H1 (cell line): ENCODE measurements at regions not wholly inside any gene's neighbourhood (a gene's known extent, or its start where the extent isn't known, plus 50 kb on each side); places are given as distances from the start of the nearest gene placed in this dataset.

Source experiments
- CBX8 ChIP-seq: fragments of 300-800, 300-1000 bp; sonication (generic); IDR thresholded peaks from 2 replicates; pipeline ENCODE4 v1.7.1; 2016; ENCODE audit warnings: low read depth, low read length, borderline replicate concordance
- CEBPB ChIP-seq: IDR thresholded peaks from 2 replicates; pipeline ENCODE4 v1.6.1; 2012; ENCODE audit warnings: low read depth, low read length
- KDM5A ChIP-seq: fragments of 200-600 bp; IDR thresholded peaks from 2 replicates; pipeline ENCODE4 v1.7.1; 2012; ENCODE audit warnings: mild to moderate bottlenecking, low read length, inconsistent platforms, mixed read lengths
- NRF1 ChIP-seq: IDR thresholded peaks from 2 replicates; pipeline ENCODE4 v1.6.1; 2011; ENCODE audit warnings: mild to moderate bottlenecking, low read depth, low read length, improper control_type of control experiment
- RBBP5 ChIP-seq: IDR thresholded peaks from 2 replicates; pipeline ENCODE4 v1.7.1; 2012; ENCODE audit warnings: low read depth, mild to moderate bottlenecking, inconsistent platforms, low read length, moderate library complexity, borderline replicate concordance
- SP4 ChIP-seq: IDR thresholded peaks from 2 replicates; pipeline ENCODE4 v1.6.1; 2012; ENCODE audit warnings: low read length, inconsistent platforms
- TF ChIP-seq, protein P1 (sequence below): fragments of 300-600 bp; sonication (generic); IDR thresholded peaks from 2 replicates; pipeline ENCODE4 v1.7.1; 2012; ENCODE audit warnings: low read length, moderate library complexity, mild to moderate bottlenecking, inconsistent platforms; ENCODE audit not compliant: insufficient replicate concordance

DNA sequence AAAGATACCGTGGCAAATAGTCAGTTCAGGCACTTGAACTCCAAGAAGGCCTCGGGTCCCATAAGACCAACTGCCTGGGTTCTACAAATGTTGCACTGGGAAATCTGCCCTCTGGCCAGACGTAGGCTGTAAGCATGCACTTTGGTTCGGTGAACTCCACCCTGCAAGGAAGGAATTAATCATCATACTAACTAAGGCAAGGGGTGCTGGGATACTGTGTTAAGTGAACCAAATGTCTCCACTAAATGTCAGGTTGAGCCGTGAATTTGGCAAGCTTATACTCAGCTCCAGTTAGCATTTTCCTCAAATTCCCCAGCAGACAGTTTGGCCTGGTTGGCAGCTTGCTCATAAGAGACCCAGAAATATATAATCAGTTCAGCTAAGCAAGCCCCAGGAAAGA is 385.9 kb downstream of the GPATCH2 start (continued):
- TF ChIP-seq, protein P1, sequence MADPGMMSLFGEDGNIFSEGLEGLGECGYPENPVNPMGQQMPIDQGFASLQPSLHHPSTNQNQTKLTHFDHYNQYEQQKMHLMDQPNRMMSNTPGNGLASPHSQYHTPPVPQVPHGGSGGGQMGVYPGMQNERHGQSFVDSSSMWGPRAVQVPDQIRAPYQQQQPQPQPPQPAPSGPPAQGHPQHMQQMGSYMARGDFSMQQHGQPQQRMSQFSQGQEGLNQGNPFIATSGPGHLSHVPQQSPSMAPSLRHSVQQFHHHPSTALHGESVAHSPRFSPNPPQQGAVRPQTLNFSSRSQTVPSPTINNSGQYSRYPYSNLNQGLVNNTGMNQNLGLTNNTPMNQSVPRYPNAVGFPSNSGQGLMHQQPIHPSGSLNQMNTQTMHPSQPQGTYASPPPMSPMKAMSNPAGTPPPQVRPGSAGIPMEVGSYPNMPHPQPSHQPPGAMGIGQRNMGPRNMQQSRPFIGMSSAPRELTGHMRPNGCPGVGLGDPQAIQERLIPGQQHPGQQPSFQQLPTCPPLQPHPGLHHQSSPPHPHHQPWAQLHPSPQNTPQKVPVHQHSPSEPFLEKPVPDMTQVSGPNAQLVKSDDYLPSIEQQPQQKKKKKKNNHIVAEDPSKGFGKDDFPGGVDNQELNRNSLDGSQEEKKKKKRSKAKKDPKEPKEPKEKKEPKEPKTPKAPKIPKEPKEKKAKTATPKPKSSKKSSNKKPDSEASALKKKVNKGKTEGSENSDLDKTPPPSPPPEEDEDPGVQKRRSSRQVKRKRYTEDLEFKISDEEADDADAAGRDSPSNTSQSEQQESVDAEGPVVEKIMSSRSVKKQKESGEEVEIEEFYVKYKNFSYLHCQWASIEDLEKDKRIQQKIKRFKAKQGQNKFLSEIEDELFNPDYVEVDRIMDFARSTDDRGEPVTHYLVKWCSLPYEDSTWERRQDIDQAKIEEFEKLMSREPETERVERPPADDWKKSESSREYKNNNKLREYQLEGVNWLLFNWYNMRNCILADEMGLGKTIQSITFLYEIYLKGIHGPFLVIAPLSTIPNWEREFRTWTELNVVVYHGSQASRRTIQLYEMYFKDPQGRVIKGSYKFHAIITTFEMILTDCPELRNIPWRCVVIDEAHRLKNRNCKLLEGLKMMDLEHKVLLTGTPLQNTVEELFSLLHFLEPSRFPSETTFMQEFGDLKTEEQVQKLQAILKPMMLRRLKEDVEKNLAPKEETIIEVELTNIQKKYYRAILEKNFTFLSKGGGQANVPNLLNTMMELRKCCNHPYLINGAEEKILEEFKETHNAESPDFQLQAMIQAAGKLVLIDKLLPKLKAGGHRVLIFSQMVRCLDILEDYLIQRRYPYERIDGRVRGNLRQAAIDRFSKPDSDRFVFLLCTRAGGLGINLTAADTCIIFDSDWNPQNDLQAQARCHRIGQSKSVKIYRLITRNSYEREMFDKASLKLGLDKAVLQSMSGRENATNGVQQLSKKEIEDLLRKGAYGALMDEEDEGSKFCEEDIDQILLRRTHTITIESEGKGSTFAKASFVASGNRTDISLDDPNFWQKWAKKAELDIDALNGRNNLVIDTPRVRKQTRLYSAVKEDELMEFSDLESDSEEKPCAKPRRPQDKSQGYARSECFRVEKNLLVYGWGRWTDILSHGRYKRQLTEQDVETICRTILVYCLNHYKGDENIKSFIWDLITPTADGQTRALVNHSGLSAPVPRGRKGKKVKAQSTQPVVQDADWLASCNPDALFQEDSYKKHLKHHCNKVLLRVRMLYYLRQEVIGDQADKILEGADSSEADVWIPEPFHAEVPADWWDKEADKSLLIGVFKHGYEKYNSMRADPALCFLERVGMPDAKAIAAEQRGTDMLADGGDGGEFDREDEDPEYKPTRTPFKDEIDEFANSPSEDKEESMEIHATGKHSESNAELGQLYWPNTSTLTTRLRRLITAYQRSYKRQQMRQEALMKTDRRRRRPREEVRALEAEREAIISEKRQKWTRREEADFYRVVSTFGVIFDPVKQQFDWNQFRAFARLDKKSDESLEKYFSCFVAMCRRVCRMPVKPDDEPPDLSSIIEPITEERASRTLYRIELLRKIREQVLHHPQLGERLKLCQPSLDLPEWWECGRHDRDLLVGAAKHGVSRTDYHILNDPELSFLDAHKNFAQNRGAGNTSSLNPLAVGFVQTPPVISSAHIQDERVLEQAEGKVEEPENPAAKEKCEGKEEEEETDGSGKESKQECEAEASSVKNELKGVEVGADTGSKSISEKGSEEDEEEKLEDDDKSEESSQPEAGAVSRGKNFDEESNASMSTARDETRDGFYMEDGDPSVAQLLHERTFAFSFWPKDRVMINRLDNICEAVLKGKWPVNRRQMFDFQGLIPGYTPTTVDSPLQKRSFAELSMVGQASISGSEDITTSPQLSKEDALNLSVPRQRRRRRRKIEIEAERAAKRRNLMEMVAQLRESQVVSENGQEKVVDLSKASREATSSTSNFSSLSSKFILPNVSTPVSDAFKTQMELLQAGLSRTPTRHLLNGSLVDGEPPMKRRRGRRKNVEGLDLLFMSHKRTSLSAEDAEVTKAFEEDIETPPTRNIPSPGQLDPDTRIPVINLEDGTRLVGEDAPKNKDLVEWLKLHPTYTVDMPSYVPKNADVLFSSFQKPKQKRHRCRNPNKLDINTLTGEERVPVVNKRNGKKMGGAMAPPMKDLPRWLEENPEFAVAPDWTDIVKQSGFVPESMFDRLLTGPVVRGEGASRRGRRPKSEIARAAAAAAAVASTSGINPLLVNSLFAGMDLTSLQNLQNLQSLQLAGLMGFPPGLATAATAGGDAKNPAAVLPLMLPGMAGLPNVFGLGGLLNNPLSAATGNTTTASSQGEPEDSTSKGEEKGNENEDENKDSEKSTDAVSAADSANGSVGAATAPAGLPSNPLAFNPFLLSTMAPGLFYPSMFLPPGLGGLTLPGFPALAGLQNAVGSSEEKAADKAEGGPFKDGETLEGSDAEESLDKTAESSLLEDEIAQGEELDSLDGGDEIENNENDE, result no peak
- TF ChIP-seq KDM5A, result no peak
- no peak for TF ChIP-seq SP4
- no peak for TF ChIP-seq NRF1
- no peak for TF ChIP-seq CBX8
- TF ChIP-seq RBBP5, result no peak
- TF ChIP-seq CEBPB, result no peak
- TF ChIP-seq, all 59 proteins: peak for 0
